GM12892 (cell line): ENCODE measurements at regions not wholly inside any gene's neighbourhood (a gene's known extent, or its start where the extent isn't known, plus 50 kb on each side); places are given as distances from the start of the nearest gene placed in this dataset.
"Not testable (repeated sequence)": the region's sequence is repeated elsewhere in the genome, so short reads cannot be mapped to it uniquely, and the experiment has no call there.

Experiments used
- POLR2A ChIP-seq: IDR thresholded peaks from 2 replicates; pipeline ENCODE4 v1.6.1; 2011; ENCODE audit warnings: low read depth, low read length, control low read depth
- TAF1 ChIP-seq: IDR thresholded peaks from 2 replicates; pipeline ENCODE4 v1.6.1; 2011; ENCODE audit warnings: low read depth, mild to moderate bottlenecking, control low read depth, low read length, borderline replicate concordance

GRCh38 chr20:53863923-53864641, 206.3 kb downstream of the BCAS1 start:
- TF ChIP-seq POLR2A, TAF1: not testable (repeated sequence)
